ENCODE measurements at regions not wholly inside any gene's neighbourhood (a gene's known extent, or its start where the extent isn't known, plus 50 kb on each side); places are given as distances from the start of the nearest gene placed in this dataset.
"Not testable (repeated sequence)": the region's sequence is repeated elsewhere in the genome, so short reads cannot be mapped to it uniquely, and the experiment has no call there.

GRCh38 chr1:169049258-169049938 lies 57.1 kb upstream of the ATP1B1 start (continued):
- TF ChIP-seq ZFP30 (CRISPR knock-in tag; IDR thresholded peaks at IDR 0.05) (no peak), OSR1 (CRISPR knock-in tag; IDR thresholded peaks at IDR 0.05) (no peak), GLIS3 (CRISPR knock-in tag; IDR thresholded peaks at IDR 0.05) (no peak), ZNF70 (CRISPR knock-in tag; IDR thresholded peaks at IDR 0.05) (no peak)

GRCh38 chr1:169051171-169051570 lies 55.3 kb upstream of the ATP1B1 start:
- ATAC-seq = no peak
- TF ChIP-seq RARB (CRISPR knock-in tag; IDR thresholded peaks at IDR 0.05) (no peak), ZC3H10 (CRISPR knock-in tag; IDR thresholded peaks at IDR 0.05) (no peak), TSHZ2 (CRISPR knock-in tag; IDR thresholded peaks at IDR 0.05) (no peak), CREB5 (CRISPR knock-in tag; IDR thresholded peaks at IDR 0.05; ENCODE audit: low read depth) (no peak), ESRRG (CRISPR knock-in tag; IDR thresholded peaks at IDR 0.05) (no peak), ISL1 (CRISPR knock-in tag; IDR thresholded peaks at IDR 0.05) (no peak), GLIS3 (CRISPR knock-in tag; IDR thresholded peaks at IDR 0.05) (no peak), OSR1 (CRISPR knock-in tag; IDR thresholded peaks at IDR 0.05) (no peak), CSDC2 (CRISPR knock-in tag; IDR thresholded peaks at IDR 0.05) (no peak), TOX (CRISPR knock-in tag; IDR thresholded peaks at IDR 0.05; ENCODE audit: borderline replicate concordance) (no peak)

- not testable (repeated sequence) for ATAC-seq
Observed at GRCh38 chr1:169052171-169052570, 54.3 kb upstream of the ATP1B1 start.

GRCh38 chr1:169052727-169053126 lies 53.8 kb upstream of the ATP1B1 start:
- TF ChIP-seq ZNF565 (CRISPR knock-in tag; conservative IDR thresholded peaks at IDR 0.05; ENCODE audit: low read depth) (no peak), ESRRG (CRISPR knock-in tag; IDR thresholded peaks at IDR 0.05) (no peak), CSRNP3 (CRISPR knock-in tag; IDR thresholded peaks at IDR 0.05) (no peak), PPARA (CRISPR knock-in tag; IDR thresholded peaks at IDR 0.05; ENCODE audit: borderline replicate concordance) (no peak), POU6F1 (CRISPR knock-in tag; IDR thresholded peaks at IDR 0.05; ENCODE audit: borderline replicate concordance, low read depth) (no peak), ZFP30 (CRISPR knock-in tag; IDR thresholded peaks at IDR 0.05) (no peak)
- ATAC-seq = no peak

- no peak for ATAC-seq
- TF ChIP-seq ZNF565 (CRISPR knock-in tag; conservative IDR thresholded peaks at IDR 0.05; ENCODE audit: low read depth) = no peak
- no peak for TF ChIP-seq CSRNP3 (CRISPR knock-in tag; IDR thresholded peaks at IDR 0.05)
- TF ChIP-seq TOX (CRISPR knock-in tag; IDR thresholded peaks at IDR 0.05; ENCODE audit: borderline replicate concordance) = no peak
- TF ChIP-seq ZNF8 (CRISPR knock-in tag; IDR thresholded peaks at IDR 0.05) = no peak
- no peak for TF ChIP-seq CREB5 (CRISPR knock-in tag; IDR thresholded peaks at IDR 0.05; ENCODE audit: low read depth)
- TF ChIP-seq ZNF70 (CRISPR knock-in tag; IDR thresholded peaks at IDR 0.05) = no peak
- TF ChIP-seq PPARA (CRISPR knock-in tag; IDR thresholded peaks at IDR 0.05; ENCODE audit: borderline replicate concordance) = no peak
- TF ChIP-seq ARNTL (CRISPR knock-in tag; IDR thresholded peaks at IDR 0.05; ENCODE audit: borderline replicate concordance, low read depth) = no peak
- no peak for TF ChIP-seq SNAI2 (CRISPR knock-in tag; IDR thresholded peaks at IDR 0.05)
- TF ChIP-seq TCF4 (CRISPR knock-in tag; IDR thresholded peaks at IDR 0.05; ENCODE audit: borderline replicate concordance) = no peak
- TF ChIP-seq PATZ1 (CRISPR knock-in tag; IDR thresholded peaks at IDR 0.05; ENCODE audit: borderline replicate concordance) = no peak
Observed at GRCh38 chr1:169053196-169053595, 53.3 kb upstream of the ATP1B1 start.
